Trophoblast cell (in vitro differentiated cells and primary cell): ENCODE measurements at regions not wholly inside any gene's neighbourhood (a gene's known extent, or its start where the extent isn't known, plus 50 kb on each side); places are given as distances from the start of the nearest gene placed in this dataset.

ENCODE experiments used
- DNase-seq, 2 donors: peaks; one replicate each; pipeline ENCODE4 v3.0.0-alpha.2; 2016
- H2AFZ ChIP-seq: 2 replicates; pipeline ENCODE4 v1.6.1; 2013; ENCODE audit warnings: low read length, moderate library complexity, mild to moderate bottlenecking; ENCODE audit not compliant: insufficient read depth, poor library complexity
- H2AK5ac ChIP-seq: 2 replicates; pipeline ENCODE4 v1.6.1; 2013; ENCODE audit warnings: mild to moderate bottlenecking, low read length
- H2BK120ac ChIP-seq: 2 replicates; pipeline ENCODE4 v1.6.1; 2013; ENCODE audit warnings: low read length, mild to moderate bottlenecking, moderate library complexity; ENCODE audit not compliant: insufficient read depth, poor library complexity
- H2BK12ac ChIP-seq: 2 replicates; pipeline ENCODE4 v1.6.1; 2013; ENCODE audit warnings: mild to moderate bottlenecking, low read length, moderate library complexity
- H2BK5ac ChIP-seq: 2 replicates; pipeline ENCODE4 v1.6.1; 2013; ENCODE audit warnings: low read length, low read depth, moderate library complexity, mild to moderate bottlenecking; ENCODE audit not compliant: poor library complexity
- H3K14ac ChIP-seq: 2 replicates; pipeline ENCODE4 v1.6.1; 2013; ENCODE audit warnings: mild to moderate bottlenecking, low read length
- H3K18ac ChIP-seq: 2 replicates; pipeline ENCODE4 v1.6.1; 2013; ENCODE audit warnings: mild to moderate bottlenecking, low read length
- H3K23ac ChIP-seq: 2 replicates; pipeline ENCODE4 v1.6.1; 2013; ENCODE audit warnings: low read length
- H3K27ac ChIP-seq: 2 replicates; pipeline ENCODE4 v1.5.1; 2013; ENCODE audit warnings: low read depth, mild to moderate bottlenecking, inconsistent platforms, low read length, moderate library complexity
- H3K27me3 ChIP-seq: 2 replicates; pipeline ENCODE4 v1.6.1; 2013; ENCODE audit warnings: inconsistent platforms, mild to moderate bottlenecking, low read length, moderate library complexity; ENCODE audit not compliant: insufficient read depth
- H3K36me3 ChIP-seq, 2 experiments: 1 replicate in 1 of 2; 2 replicates in 1 of 2; pipeline ENCODE4 v1.6.1; 2013; ENCODE audit warnings: low read length in 2 of 2, mild to moderate bottlenecking in 2 of 2, moderate library complexity in 1 of 2; ENCODE audit not compliant: insufficient read depth in 2 of 2, control insufficient read depth in 1 of 2
- H3K4ac ChIP-seq: 2 replicates; pipeline ENCODE4 v1.6.1; 2013; ENCODE audit warnings: low read depth, mild to moderate bottlenecking, low read length, moderate library complexity
- H3K4me1 ChIP-seq, 2 experiments: 1 replicate in 1 of 2; 2 replicates in 1 of 2; pipeline ENCODE4 v1.6.1; 2013; ENCODE audit warnings: low read length in 2 of 2, mild to moderate bottlenecking in 2 of 2, moderate library complexity in 1 of 2; ENCODE audit not compliant: insufficient read depth in 2 of 2, control insufficient read depth in 1 of 2
- H3K4me2 ChIP-seq: 2 replicates; pipeline ENCODE4 v1.6.1; 2013; ENCODE audit warnings: inconsistent platforms, mild to moderate bottlenecking, low read length, moderate library complexity
- H3K4me3 ChIP-seq: 2 replicates; pipeline ENCODE4 v1.5.1; 2013; ENCODE audit warnings: mild to moderate bottlenecking, low read depth, low read length, inconsistent platforms
- H3K79me1 ChIP-seq: one replicate; pipeline ENCODE4 v1.6.1; 2013; ENCODE audit warnings: low read length
- H3K79me2 ChIP-seq: 2 replicates; pipeline ENCODE4 v1.6.1; 2013; ENCODE audit warnings: low read length, mild to moderate bottlenecking; ENCODE audit not compliant: control insufficient read depth, insufficient read depth, poor library complexity
- H3K9ac ChIP-seq: 2 replicates; pipeline ENCODE4 v1.6.1; 2013; ENCODE audit warnings: mild to moderate bottlenecking, low read length
- H3K9me3 ChIP-seq: 2 replicates; pipeline ENCODE4 v1.6.1; 2013; ENCODE audit warnings: low read depth, mild to moderate bottlenecking, control low read depth, inconsistent platforms, low read length; ENCODE audit not compliant: insufficient read depth
- H4K12ac ChIP-seq: 2 replicates; pipeline ENCODE4 v1.6.1; 2013; ENCODE audit warnings: low read depth, mild to moderate bottlenecking, low read length, moderate library complexity
- H4K8ac ChIP-seq: 2 replicates; pipeline ENCODE4 v1.6.1; 2013; ENCODE audit warnings: low read depth, mild to moderate bottlenecking, low read length, moderate library complexity
- H4K91ac ChIP-seq: one replicate; pipeline ENCODE4 v1.6.1; 2013; ENCODE audit warnings: low read depth, mild to moderate bottlenecking, low read length, moderate library complexity
- WGBS: extraction: QIAGEN DNeasy Blood & Tissue Kit; methylation state at CpG from one replicate; pipeline ENCODE4 v1.1.7; 2013; ENCODE audit warnings: missing lambda C conversion rate; ENCODE audit not compliant: insufficient read length, insufficient coverage; ENCODE audit errors: extremely low coverage; 5-methylcytosine and 5-hydroxymethylcytosine counted together

DNA sequence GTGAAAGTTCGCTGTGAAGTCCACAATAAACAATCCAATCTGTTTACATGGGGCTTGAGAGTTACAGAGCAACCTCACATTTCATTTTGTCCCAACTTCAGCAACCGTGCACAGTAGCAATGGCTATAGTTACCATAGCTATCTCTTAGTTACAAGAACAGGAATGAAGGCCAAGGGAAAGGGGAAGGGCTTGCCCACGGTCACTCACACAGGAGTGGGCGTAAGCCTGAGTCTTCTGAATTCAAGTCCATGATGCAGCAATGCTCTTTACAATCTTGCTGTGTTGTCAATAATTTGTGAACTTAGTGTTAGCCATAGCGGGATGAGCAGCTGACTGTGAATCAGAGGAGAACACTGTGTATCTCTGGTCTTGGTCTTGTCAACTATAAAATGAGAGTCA lies 102.9 kb downstream of the ADAMTS15 start:
- no CpG with 5 or more reads among the region's 5 CpGs for WGBS
- H2BK120ac ChIP-seq = no peak overlapping the region
- no peak overlapping the region for H3K4me3 ChIP-seq

DNA sequence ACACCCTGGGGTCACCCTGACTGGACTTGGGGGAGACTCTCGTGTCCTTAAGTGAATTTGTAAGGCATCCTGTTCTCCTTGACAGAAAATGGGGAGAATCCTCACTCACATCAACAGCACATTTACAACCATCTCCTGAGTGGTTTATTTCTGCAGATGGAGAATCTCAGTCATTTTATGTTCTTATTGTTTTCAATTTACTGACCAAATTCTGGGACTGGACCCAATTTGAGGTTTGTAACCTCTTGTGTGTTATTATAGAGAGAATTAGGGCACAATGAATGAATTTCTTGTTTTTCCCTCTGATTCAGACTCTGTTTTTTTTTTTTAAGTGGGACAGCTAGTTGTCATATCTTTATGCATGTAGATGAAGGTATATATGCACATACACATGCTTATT lies 104.9 kb downstream of the ADAMTS15 start:
- no peak overlapping the region for H4K8ac ChIP-seq
- H3K18ac ChIP-seq = no peak overlapping the region
- no peak overlapping the region for H3K27ac ChIP-seq
- no peak overlapping the region for H3K14ac ChIP-seq
- H3K36me3 ChIP-seq = no peaks in the 10 kb centered on the region
- no peak overlapping the region for H3K9ac ChIP-seq
- no peak overlapping the region for H3K4me3 ChIP-seq
- no peaks in the 10 kb centered on the region for H3K27me3 ChIP-seq
- H3K79me1 ChIP-seq = no peaks in the 10 kb centered on the region
- WGBS = no CpG with 5 or more reads among the region's 1 CpG
- H4K12ac ChIP-seq = no peak overlapping the region
- no peaks in the 10 kb centered on the region for H3K4me1 ChIP-seq
- H3K9me3 ChIP-seq = no peaks in the 10 kb centered on the region
- H3K23ac ChIP-seq = no peak overlapping the region
- H4K91ac ChIP-seq = no peak overlapping the region
- DNase-seq = no peak
- H2AK5ac ChIP-seq = no peak overlapping the region
- H3K4me2 ChIP-seq = no peak overlapping the region
- H2BK5ac ChIP-seq = no peak overlapping the region
- no peak overlapping the region for H2AFZ ChIP-seq
- H2BK12ac ChIP-seq = no peak overlapping the region
- no peak overlapping the region for H2BK120ac ChIP-seq
- H3K79me2 ChIP-seq = no peaks in the 10 kb centered on the region
- no peak overlapping the region for H3K4ac ChIP-seq

More for the DNA sequence above, 102.9 kb downstream of the ADAMTS15 start:
- Histone ChIP-seq H3K9ac (no peak overlapping the region), H3K79me2 (no peaks in the 10 kb centered on the region), H3K27ac (no peak overlapping the region), H3K4me1 (no peaks in the 10 kb centered on the region), H4K12ac (no peak overlapping the region), H2AFZ (no peak overlapping the region), H3K4me2 (no peak overlapping the region), H4K8ac (no peak overlapping the region), H3K36me3 (no peaks in the 10 kb centered on the region), H3K27me3 (no peaks in the 10 kb centered on the region), H2AK5ac (no peak overlapping the region), H3K14ac (no peak overlapping the region), H2BK12ac (no peak overlapping the region), H2BK5ac (no peak overlapping the region), H4K91ac (no peak overlapping the region), H3K18ac (no peak overlapping the region), H3K9me3 (peaks cover 2% of the 10 kb centered on the region), H3K23ac (no peak overlapping the region), H3K4ac (no peak overlapping the region), H3K79me1 (no peaks in the 10 kb centered on the region)
- DNase-seq = no peak

DNA sequence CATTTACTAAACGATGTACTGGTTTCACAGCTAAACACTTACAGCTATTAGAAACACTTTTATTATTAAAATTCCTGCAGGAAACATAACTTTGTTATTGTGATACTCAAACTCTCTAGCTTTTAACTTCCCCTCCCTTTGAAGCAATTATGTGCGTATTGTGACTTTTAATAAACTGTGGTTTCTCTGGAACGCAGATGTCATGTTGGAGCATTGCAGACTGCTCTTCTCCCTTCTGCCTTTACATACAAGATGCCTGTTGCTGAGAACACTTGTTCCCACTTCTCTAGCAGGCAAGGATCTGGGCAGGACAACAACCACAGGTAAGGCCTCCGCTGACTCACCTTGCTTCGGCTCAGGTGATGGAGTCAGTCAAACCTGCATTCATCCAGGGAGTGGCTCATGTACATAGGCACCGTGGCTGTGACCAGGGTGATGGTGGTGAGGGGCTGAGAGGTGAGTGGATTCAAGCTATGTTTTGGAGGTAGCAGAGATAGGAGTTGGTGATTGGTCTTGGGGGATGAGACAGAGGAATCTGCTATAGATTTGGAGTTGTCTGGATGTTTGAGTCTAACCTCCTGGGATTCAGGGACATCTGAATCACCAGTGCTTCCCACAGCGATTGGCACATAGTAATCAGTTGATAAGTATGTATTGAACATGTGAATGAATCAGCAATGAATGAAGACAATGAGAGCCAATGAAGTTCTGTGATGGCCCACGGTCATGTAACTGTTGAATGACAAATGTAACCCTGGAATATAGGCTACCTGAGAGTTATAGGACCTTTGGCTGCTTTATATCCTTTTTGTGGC lies 106.0 kb downstream of the ADAMTS15 start:
- Histone ChIP-seq H3K27ac (no peak overlapping the region), H4K12ac (no peak overlapping the region), H3K79me2 (no peaks in the 10 kb centered on the region), H3K4me2 (no peak overlapping the region), H3K4ac (no peak overlapping the region), H3K9ac (no peak overlapping the region), H3K79me1 (no peaks in the 10 kb centered on the region), H2AK5ac (no peak overlapping the region), H3K14ac (no peak overlapping the region), H4K8ac (no peak overlapping the region), H3K23ac (no peak overlapping the region), H3K36me3 (no peaks in the 10 kb centered on the region), H2AFZ (no peak overlapping the region), H3K4me1 (no peaks in the 10 kb centered on the region), H3K4me3 (no peak overlapping the region), H3K27me3 (no peaks in the 10 kb centered on the region), H2BK120ac (no peak overlapping the region), H4K91ac (no peak overlapping the region), H2BK12ac (no peak overlapping the region), H3K9me3 (no peaks in the 10 kb centered on the region), H3K18ac (no peak overlapping the region), H2BK5ac (no peak overlapping the region)
- WGBS = no CpG with 5 or more reads among the region's 8 CpGs
- peak in 1 of 2 donors; percentile 14 for DNase-seq

GRCh38 chr11:130555251-130555841 lies 106.9 kb downstream of the ADAMTS15 start:
- WGBS = no CpG with 5 or more reads among the region's 6 CpGs
- no peak overlapping the region for H3K4me3 ChIP-seq
- H4K12ac ChIP-seq = no peak overlapping the region
- H2BK5ac ChIP-seq = no peak overlapping the region
- no peaks in the 10 kb centered on the region for H3K79me2 ChIP-seq
- no peak overlapping the region for H2BK12ac ChIP-seq
- no peak overlapping the region for H3K14ac ChIP-seq
- H3K4ac ChIP-seq = no peak overlapping the region
- H2BK120ac ChIP-seq = no peak overlapping the region
- no peak overlapping the region for H2AK5ac ChIP-seq
- DNase-seq = no peak
- peaks cover 0 to under 1% of the 10 kb centered on the region in 2 experiments for H3K4me1 ChIP-seq
- no peaks in the 10 kb centered on the region for H3K36me3 ChIP-seq
- no peak overlapping the region for H3K9ac ChIP-seq
- H3K23ac ChIP-seq = no peak overlapping the region
- no peaks in the 10 kb centered on the region for H3K79me1 ChIP-seq
- H2AFZ ChIP-seq = no peak overlapping the region
- no peak overlapping the region for H3K4me2 ChIP-seq
- H3K9me3 ChIP-seq = no peaks in the 10 kb centered on the region
- H4K91ac ChIP-seq = no peak overlapping the region
- no peak overlapping the region for H4K8ac ChIP-seq
- H3K18ac ChIP-seq = no peak overlapping the region
- no peaks in the 10 kb centered on the region for H3K27me3 ChIP-seq
- no peak overlapping the region for H3K27ac ChIP-seq
